GM12878 (cell line): ENCODE measurements at regions not wholly inside any gene's neighbourhood (a gene's known extent, or its start where the extent isn't known, plus 50 kb on each side); places are given as distances from the start of the nearest gene placed in this dataset.

Experiments used
- ATAC-seq: fragments of 200-7000 bp; cut with Tn5 transposase; 3 replicates; pipeline ENCODE4 v1.9.1; 2020; ENCODE audit warnings: mild to moderate bottlenecking, moderate library complexity
- BruUV-seq: library from RNA; stranded (reverse); fragments of 400-500 nt; replicated peaks from 2 replicates; lab custom pipeline; 2021; lab: Mats Ljungman, UMichigan
- CTCF ChIA-PET: fragments of 300-600 bp; sonication (Branson Sonifier 250); formaldehyde crosslinking; extraction: SDS; loops from one replicate; lab custom pipeline; 2021; ENCODE audit warnings: inconsistent platforms; lab: Yijun Ruan, JAX
- POLR2A ChIA-PET: fragments of 350-600 bp; formaldehyde crosslinking; extraction: SDS; loops from one replicate; lab custom pipeline; 2021; ENCODE audit warnings: inconsistent platforms; lab: Charles Lee
- RAD21 ChIA-PET: fragments of 300-600 bp; sonication (Branson Sonifier 250); formaldehyde crosslinking; loops from one replicate; lab custom pipeline; 2023; ENCODE audit warnings: antibody characterized with exemption; ENCODE audit not compliant: unreplicated experiment; lab: Charles Lee
- SMC1A ChIA-PET: fragments of 300-600 bp; sonication (Branson Sonifier 250); formaldehyde crosslinking; loops from one replicate; lab custom pipeline; 2023; ENCODE audit not compliant: unreplicated experiment, uncharacterized antibody; lab: Charles Lee
- DNase-seq: peaks from one replicate; pipeline ENCODE4 v3.0.0-alpha.2; 2011; ENCODE audit warnings: low read depth, low spot score
- FAIRE-seq: peaks from 3 replicates; lab custom pipeline; 2011; peaks lifted over from hg19 to GRCh38; lab: Jason Lieb, UNC
- H2AFZ ChIP-seq: 2 replicates; pipeline ENCODE4 v1.6.0; 2011; ENCODE audit warnings: low read depth, low read length, control low read depth; ENCODE audit not compliant: control insufficient read depth
- H3K27ac ChIP-seq: 2 replicates; pipeline ENCODE4 v1.5.1; 2011; ENCODE audit warnings: control low read depth; ENCODE audit not compliant: control insufficient read depth, insufficient read depth
- H3K27me3 ChIP-seq, 2 experiments: replicated peaks in 1 of 2; 2 replicates each; pipeline versions ENCODE4 v1.6.0 to v1.6.1; 2011; ENCODE audit warnings: low read length in 1 of 2; ENCODE audit not compliant: control insufficient read depth in 2 of 2, insufficient read depth in 2 of 2
- H3K36me3 ChIP-seq, 2 experiments: 2 replicates each; pipeline ENCODE4 v1.5.1; 2011; ENCODE audit warnings: low read length in 1 of 2; ENCODE audit not compliant: control insufficient read depth in 2 of 2, insufficient read depth in 2 of 2
- H3K4me1 ChIP-seq: 2 replicates; pipeline ENCODE4 v1.6.1; 2011; ENCODE audit warnings: mild to moderate bottlenecking, low read length, moderate library complexity, mixed read lengths; ENCODE audit not compliant: control insufficient read depth, insufficient read depth
- H3K4me2 ChIP-seq: 2 replicates; pipeline ENCODE4 v1.6.0; 2011; ENCODE audit warnings: control low read depth; ENCODE audit not compliant: control insufficient read depth, insufficient read depth
- H3K4me3 ChIP-seq: fragments of 200-600 bp; sonication (generic); 2 replicates; pipeline ENCODE4 v1.5.1; 2016
- H3K79me2 ChIP-seq: 2 replicates; pipeline ENCODE4 v1.6.0; 2011; ENCODE audit warnings: low read length; ENCODE audit not compliant: control insufficient read depth, insufficient read depth
- H3K9ac ChIP-seq: 2 replicates; pipeline ENCODE4 v1.8.0; 2011; ENCODE audit warnings: low read length, control low read depth, mixed read lengths; ENCODE audit not compliant: control insufficient read depth, insufficient read depth
- H3K9me3 ChIP-seq: replicated peaks from 3 replicates; pipeline ENCODE4 v1.5.1; 2011; ENCODE audit warnings: mild to moderate bottlenecking, low read length; ENCODE audit not compliant: control insufficient read depth, insufficient read depth
- H4K20me1 ChIP-seq: 2 replicates; pipeline ENCODE4 v1.6.0; 2011; ENCODE audit not compliant: control insufficient read depth, insufficient read depth
- BCL3 ChIP-seq: IDR thresholded peaks from 2 replicates; pipeline ENCODE4 v1.6.1; 2011; ENCODE audit warnings: borderline replicate concordance, low read depth, mild to moderate bottlenecking, moderate library complexity, low read length; ENCODE audit not compliant: insufficient read depth, poor library complexity, severe bottlenecking
- CHD1 ChIP-seq: IDR thresholded peaks from 2 replicates; pipeline ENCODE4 v1.6.1; 2012; ENCODE audit warnings: low read depth, low read length, improper control_type of control experiment
- CUX1 ChIP-seq: IDR thresholded peaks from 2 replicates; pipeline ENCODE4 v1.6.1; 2012; ENCODE audit warnings: improper control_type of control experiment, low read depth, low read length; ENCODE audit not compliant: insufficient replicate concordance
- HCFC1 ChIP-seq: fragments of 150-350 bp; IDR thresholded peaks from 2 replicates; pipeline ENCODE4 v1.6.1; 2014; ENCODE audit warnings: low read length
- HDAC2 ChIP-seq: fragments of 200-600 bp; sonication (generic); IDR thresholded peaks from 2 replicates; pipeline ENCODE4 v1.6.1; 2017
- IKZF1 ChIP-seq: fragments of 450-650 bp; conservative IDR thresholded peaks from 2 replicates; pipeline ENCODE4 v1.6.1; 2017; ENCODE audit warnings: antibody characterized with exemption, mild to moderate bottlenecking
- JUND ChIP-seq: IDR thresholded peaks from 2 replicates; pipeline ENCODE4 v1.6.1; 2012; ENCODE audit warnings: low read depth, mild to moderate bottlenecking, low read length, improper control_type of control experiment, moderate library complexity
- KAT2A ChIP-seq: conservative IDR thresholded peaks from 2 replicates; pipeline ENCODE4 v1.6.1; 2011; ENCODE audit warnings: low read depth, low read length; ENCODE audit not compliant: control insufficient read depth
- NFYB ChIP-seq: IDR thresholded peaks from 2 replicates; pipeline ENCODE4 v1.6.1; 2011; ENCODE audit warnings: low read depth, mild to moderate bottlenecking, low read length, improper control_type of control experiment, moderate library complexity; ENCODE audit not compliant: insufficient read depth
- NR2C2 ChIP-seq: IDR thresholded peaks from 2 replicates; pipeline ENCODE4 v1.6.1; 2011; ENCODE audit warnings: borderline replicate concordance, low read depth; ENCODE audit not compliant: control insufficient read depth, insufficient read length
- POLR2AphosphoS2 ChIP-seq: IDR thresholded peaks from 2 replicates; pipeline ENCODE4 v1.6.1; 2011; ENCODE audit warnings: low read depth, mild to moderate bottlenecking, low read length, improper control_type of control experiment, moderate library complexity
- POLR2AphosphoS5 ChIP-seq: IDR thresholded peaks from 2 replicates; pipeline ENCODE4 v1.6.1; 2011; ENCODE audit warnings: mild to moderate bottlenecking, low read length, inconsistent platforms
- RAD21 ChIP-seq: IDR thresholded peaks from 2 replicates; pipeline ENCODE4 v1.6.1; 2011; ENCODE audit warnings: mild to moderate bottlenecking, low read depth, low read length, moderate library complexity; ENCODE audit not compliant: insufficient read depth
- RAD51 ChIP-seq: fragments of 450-650 bp; IDR thresholded peaks from 2 replicates; pipeline ENCODE4 v1.6.1; 2016; ENCODE audit warnings: moderate library complexity, mild to moderate bottlenecking, inconsistent platforms
- RB1 ChIP-seq: fragments of 450-650 bp; formaldehyde crosslinking; IDR thresholded peaks from 2 replicates; pipeline ENCODE4 v1.6.1; 2017; ENCODE audit warnings: mild to moderate bottlenecking, borderline replicate concordance
- SP1 ChIP-seq: IDR thresholded peaks from one replicate; pipeline ENCODE4 v1.6.1; 2011; ENCODE audit warnings: low read depth, low read length
- TARDBP ChIP-seq: IDR thresholded peaks from 2 replicates; pipeline ENCODE4 v1.6.1; 2016; ENCODE audit warnings: borderline replicate concordance
- WGBS: methylation state at CpG from one replicate; pipeline ENCODE4 v1.1.6; 2016; ENCODE audit warnings: low lambda C conversion rate; ENCODE audit not compliant: insufficient replicate concordance, insufficient coverage; ENCODE audit errors: missing lambda C conversion rate; 5-methylcytosine and 5-hydroxymethylcytosine counted together
- in situ Hi-C: fragments of 300-500 bp; cut with MboI; formaldehyde crosslinking; loops from 9 replicates; pipeline ENCODE4 v1.14.3; 2018; ENCODE audit warnings: mixed read lengths
- intact Hi-C: fragments of 100-400 bp; cut with micrococcal nuclease; formaldehyde crosslinking; loops from one replicate; pipeline ENCODE4 v1.14.2; 2022; ENCODE audit not compliant: unreplicated experiment

DNA sequence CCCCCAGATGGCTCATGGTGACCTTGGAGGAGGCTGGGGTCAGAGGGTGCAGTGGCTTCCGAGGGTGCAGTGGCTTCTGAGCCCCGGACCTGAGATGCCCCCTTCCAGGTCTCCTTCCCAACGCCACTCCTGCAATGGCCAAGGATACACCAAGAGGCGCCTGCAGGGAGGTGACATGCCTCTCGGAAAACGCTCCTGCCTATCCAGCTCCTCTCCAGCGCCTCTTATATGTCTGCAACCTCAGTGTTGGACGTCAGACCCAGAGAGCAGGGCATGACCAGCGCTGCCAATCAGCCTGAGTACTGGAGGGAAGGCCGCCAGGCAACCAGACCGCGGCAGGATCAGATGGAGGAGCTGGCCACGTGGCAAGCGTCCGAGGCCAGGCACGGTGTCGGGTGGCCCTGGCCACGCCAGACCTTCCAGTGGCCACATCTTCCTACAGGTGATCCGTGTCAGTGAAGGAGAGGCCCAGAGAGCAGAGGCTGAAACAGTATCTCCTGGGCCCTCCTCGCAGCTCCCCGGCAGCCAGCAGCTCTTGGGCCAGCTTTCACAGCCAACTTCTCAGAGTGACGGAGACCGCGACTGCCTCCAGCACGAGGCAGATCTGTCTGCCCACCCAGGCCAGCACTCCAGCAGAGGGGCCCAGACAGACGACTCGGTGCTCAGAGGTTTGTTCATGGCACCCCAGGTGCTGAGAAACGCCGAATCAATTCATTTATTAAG is 199.5 kb upstream of the SALL3 start:
- Histone ChIP-seq H3K9me3 (no peaks in the 10 kb centered on the region; the same call in 2 of the 3 replicates), H3K27me3 (no peaks in the 10 kb centered on the region), H3K4me1 (no peaks in the 10 kb centered on the region), H3K79me2 (no peaks in the 10 kb centered on the region), H2AFZ (no peak overlapping the region), H4K20me1 (no peaks in the 10 kb centered on the region), H3K36me3 (no peaks in the 10 kb centered on the region), H3K9ac (no peak overlapping the region), H3K27ac (no peak overlapping the region), H3K4me3 (no peak overlapping the region), H3K4me2 (no peak overlapping the region)
- intact Hi-C loops (no loop called here), in situ Hi-C loops (no loop called here)
- FAIRE-seq (no peak), ATAC-seq (no peak), DNase-seq (no peak)
- WGBS = 55% methylated on average over 29 of the region's 29 CpGs
- ChIA-PET CTCF (no interaction called here), RAD21 (interaction anchor here (0.6 kb wide), 1 partner anchor 237 kb away, joined by 5 read pairs; no protein-coding TSS in a partner anchor), POLR2A (no interaction called here), SMC1A (no interaction called here)
- BruUV-seq = no TSS peak
- TF ChIP-seq JUND = no peak
- TF ChIP-seq NFYB = no peak
- TF ChIP-seq SP1 = no peak
- TF ChIP-seq RAD51 = no peak
- no peak for TF ChIP-seq KAT2A
- no peak for TF ChIP-seq POLR2AphosphoS2
- TF ChIP-seq CHD1 = no peak
- TF ChIP-seq HCFC1 = no peak
- no peak for TF ChIP-seq CUX1
- TF ChIP-seq HDAC2 = no peak
- TF ChIP-seq POLR2AphosphoS5 = no peak
- TF ChIP-seq NR2C2 = no peak
- TF ChIP-seq IKZF1 = no peak
- no peak for TF ChIP-seq BCL3
- TF ChIP-seq RAD21 = no peak
- no peak for TF ChIP-seq TARDBP
- TF ChIP-seq RB1 = no peak
